RWPE1 (cell line): ENCODE measurements at regions not wholly inside any gene's neighbourhood (a gene's known extent, or its start where the extent isn't known, plus 50 kb on each side); places are given as distances from the start of the nearest gene placed in this dataset.

ENCODE experiments used
- CTCF ChIA-PET: fragments of 350-600 bp; sonication (Branson Sonifier 250); formaldehyde crosslinking; extraction: SDS; loops from one replicate; lab custom pipeline; 2021; lab: Yijun Ruan, JAX
- POLR2A ChIA-PET: fragments of 400-600 bp; formaldehyde crosslinking; extraction: SDS; loops from one replicate; lab custom pipeline; 2020; ENCODE audit warnings: antibody characterized with exemption; ENCODE audit not compliant: low non-redundant PET; lab: Yijun Ruan, JAX
- DNase-seq: peaks from one replicate; pipeline ENCODE4 v3.0.0; 2012; ENCODE audit warnings: low spot score
- H3K27ac ChIP-seq: fragments of 450-650 bp; 2 replicates; pipeline ENCODE4 v1.5.1; 2017
- CTCF ChIP-seq: fragments of 450-650 bp; conservative IDR thresholded peaks from 2 replicates; pipeline ENCODE4 v1.5.1; 2017; ENCODE audit warnings: low read depth, mild to moderate bottlenecking

GRCh38 chr5:106825374-106825773 lies 845.4 kb downstream of the EFNA5 start:
- TF ChIP-seq CTCF, result no peak
- POLR2A ChIA-PET, result no interaction called here
- CTCF ChIA-PET, result interaction anchor here (0.6 kb wide), 1 partner anchor 43 kb away, joined by 5 read pairs; no protein-coding TSS in a partner anchor
- DNase-seq, result no peak
- H3K27ac ChIP-seq, result no peak overlapping the region

- ChIA-PET CTCF (no interaction called here), POLR2A (no interaction called here)
- no peak for DNase-seq
- no peak for TF ChIP-seq CTCF
- H3K27ac ChIP-seq, result no peak overlapping the region
These were observed 847.9 kb downstream of the EFNA5 start for GRCh38 chr5:106822851-106823250.

GRCh38 chr5:106818552-106818951 lies 852.2 kb downstream of the EFNA5 start:
- DNase-seq, result no peak
- POLR2A ChIA-PET, result no interaction called here
- CTCF ChIA-PET, result interaction anchor here (0.6 to 1.2 kb wide), 3 partner anchors 89 to 541 kb away, joined by 3 to 4 read pairs (median 3); no protein-coding TSS in a partner anchor
- H3K27ac ChIP-seq, result no peak overlapping the region
- TF ChIP-seq CTCF, result no peak

GRCh38 chr5:106814961-106815360 lies 855.8 kb downstream of the EFNA5 start:
- CTCF ChIA-PET, result interaction anchor here (0.5 kb wide), 1 partner anchor 68 kb away, joined by 6 read pairs; no protein-coding TSS in a partner anchor
- no peak overlapping the region for H3K27ac ChIP-seq
- no peak for DNase-seq
- POLR2A ChIA-PET, result no interaction called here
- TF ChIP-seq CTCF, result no peak

GRCh38 chr5:106801554-106801953 lies 869.2 kb downstream of the EFNA5 start:
- no peak for DNase-seq
- CTCF ChIA-PET, result no interaction called here
- no peak for TF ChIP-seq CTCF
- no peak overlapping the region for H3K27ac ChIP-seq
- POLR2A ChIA-PET, result no interaction called here

- ChIA-PET POLR2A (no interaction called here), CTCF (interaction anchor here (0.7 kb wide), 1 partner anchor 55 kb away, joined by 4 read pairs; no protein-coding TSS in a partner anchor)
- no peak for DNase-seq
- no peak overlapping the region for H3K27ac ChIP-seq
- no peak for TF ChIP-seq CTCF
These were observed 872.7 kb downstream of the EFNA5 start for GRCh38 chr5:106797996-106798395.
